ENCODE measurements at regions not wholly inside any gene's neighbourhood (a gene's known extent, or its start where the extent isn't known, plus 50 kb on each side); places are given as distances from the start of the nearest gene placed in this dataset.

GRCh38 chr2:126824663-126825062 lies 74.0 kb upstream of the TEX51 start:
- no peak overlapping the region for H3K4me3 ChIP-seq (ENCODE audit: low read length)
- no peaks in the 10 kb centered on the region for H3K4me1 ChIP-seq (ENCODE audit: control insufficient read depth, insufficient read depth, low read length)
- H3K36me3 ChIP-seq (ENCODE audit: control insufficient read depth, insufficient read depth, low read length), result no peaks in the 10 kb centered on the region
- no peak for TF ChIP-seq CTCF (conservative IDR thresholded peaks at IDR 0.05)
- Mint-ChIP-seq H3K4me3 (no peak overlapping the region), H3K9me3 (no peaks in the 10 kb centered on the region), H3K4me1 (peaks cover 4% of the 10 kb centered on the region), H3K36me3 (ENCODE audit: low read depth) (no peaks in the 10 kb centered on the region), H3K27me3 (ENCODE audit: insufficient read depth) (peaks cover 5% of the 10 kb centered on the region), H3K27ac (no peak overlapping the region)
- H3K27me3 ChIP-seq (ENCODE audit: control insufficient read depth, insufficient read depth, low read length, poor library complexity, severe bottlenecking), result no peaks in the 10 kb centered on the region
- H3K9me3 ChIP-seq (ENCODE audit: control insufficient read depth, low read length), result no peaks in the 10 kb centered on the region
- no peak overlapping the region for H3K9ac ChIP-seq (ENCODE audit: extremely low read depth, low read length, poor library complexity, severe bottlenecking)
- no peak for DNase-seq
- WGBS, 2 experiments (ENCODE audit: insufficient coverage in 1 of 2, insufficient read length in 1 of 2), result 74 to 75% methylated on average over 6 of the region's 6 CpGs
- H3K27ac ChIP-seq (ENCODE audit: low read depth, low read length), result no peak overlapping the region

- Mint-ChIP-seq H3K36me3 (ENCODE audit: low read depth) (no peaks in the 10 kb centered on the region), H3K4me3 (no peak overlapping the region), H3K9me3 (no peaks in the 10 kb centered on the region), H3K27ac (no peak overlapping the region), H3K27me3 (ENCODE audit: insufficient read depth) (peaks cover 5% of the 10 kb centered on the region), H3K4me1 (peaks cover 4% of the 10 kb centered on the region)
- 85% methylated on average over 2 of the region's 2 CpGs; no CpG with 5 or more reads in 1 of the 2 experiments for WGBS, 2 experiments (ENCODE audit: insufficient coverage in 1 of 2, insufficient read length in 1 of 2)
- Histone ChIP-seq H3K36me3 (ENCODE audit: control insufficient read depth, insufficient read depth, low read length) (no peaks in the 10 kb centered on the region), H3K4me1 (ENCODE audit: control insufficient read depth, insufficient read depth, low read length) (no peaks in the 10 kb centered on the region), H3K27me3 (ENCODE audit: control insufficient read depth, insufficient read depth, low read length, poor library complexity, severe bottlenecking) (no peaks in the 10 kb centered on the region), H3K9me3 (ENCODE audit: control insufficient read depth, low read length) (no peaks in the 10 kb centered on the region), H3K4me3 (ENCODE audit: low read length) (no peak overlapping the region), H3K9ac (ENCODE audit: extremely low read depth, low read length, poor library complexity, severe bottlenecking) (no peak overlapping the region), H3K27ac (ENCODE audit: low read depth, low read length) (no peak overlapping the region)
- TF ChIP-seq CTCF (conservative IDR thresholded peaks at IDR 0.05), result no peak
- no peak for DNase-seq
These were observed 73.4 kb upstream of the TEX51 start for GRCh38 chr2:126825316-126825715.

- H3K9ac ChIP-seq (ENCODE audit: extremely low read depth, low read length, poor library complexity, severe bottlenecking), result no peak overlapping the region
- H3K9me3 ChIP-seq (ENCODE audit: control insufficient read depth, low read length), result no peaks in the 10 kb centered on the region
- DNase-seq, result no peak
- no peaks in the 10 kb centered on the region for H3K9me3 Mint-ChIP-seq
- no peak overlapping the region for H3K4me3 Mint-ChIP-seq
- H3K4me1 ChIP-seq (ENCODE audit: control insufficient read depth, insufficient read depth, low read length), result no peaks in the 10 kb centered on the region
- H3K36me3 ChIP-seq (ENCODE audit: control insufficient read depth, insufficient read depth, low read length), result no peaks in the 10 kb centered on the region
- 92 to 100% methylated on average over 1 of the region's 1 CpG for WGBS, 2 experiments (ENCODE audit: insufficient coverage in 1 of 2, insufficient read length in 1 of 2)
- TF ChIP-seq CTCF (conservative IDR thresholded peaks at IDR 0.05), result no peak
- H3K36me3 Mint-ChIP-seq (ENCODE audit: low read depth), result no peaks in the 10 kb centered on the region
- peaks cover 5% of the 10 kb centered on the region for H3K27me3 Mint-ChIP-seq (ENCODE audit: insufficient read depth)
- H3K27ac ChIP-seq (ENCODE audit: low read depth, low read length), result no peak overlapping the region
- H3K4me3 ChIP-seq (ENCODE audit: low read length), result no peak overlapping the region
- peaks cover 8% of the 10 kb centered on the region for H3K4me1 Mint-ChIP-seq
- no peak overlapping the region for H3K27ac Mint-ChIP-seq
- H3K27me3 ChIP-seq (ENCODE audit: control insufficient read depth, insufficient read depth, low read length, poor library complexity, severe bottlenecking), result no peaks in the 10 kb centered on the region
These were observed 72.2 kb upstream of the TEX51 start for GRCh38 chr2:126826491-126826890.

Measured in endodermal cell (in vitro differentiated cells).